ENCODE measurements at regions not wholly inside any gene's neighbourhood (a gene's known extent, or its start where the extent isn't known, plus 50 kb on each side); places are given as distances from the start of the nearest gene placed in this dataset.

GRCh38 chr9:86487838-86488233, 133.6 kb upstream of the TUT7 start:
- no peak overlapping the region for H3K4me3 ChIP-seq (ENCODE audit: control extremely low read depth in 1 of 5, extremely low read depth in 1 of 5, insufficient read depth in 1 of 5, low read depth in 2 of 5, low read length in 4 of 5)
- H3K4me1 ChIP-seq (ENCODE audit: control insufficient read depth in 2 of 2, insufficient read depth in 2 of 2, low read length in 2 of 2), result no peaks in the 10 kb centered on the region
- no peak overlapping the region for H3K4me2 ChIP-seq (replicated peaks; ENCODE audit: low read depth, low read length, poor library complexity, severe bottlenecking)
- 100% methylated on average over 2 of the region's 2 CpGs for WGBS (ENCODE audit: insufficient coverage)
- no peak for DNase-seq
- no peaks in the 10 kb centered on the region for H4K20me1 ChIP-seq (ENCODE audit: control insufficient read depth, insufficient read depth, low read length, poor library complexity, severe bottlenecking)
- H3K4me1 Mint-ChIP-seq, result peaks cover 4% of the 10 kb centered on the region
- ChIA-PET POLR2A (no interaction called here), CTCF (interaction anchor here (1.3 kb wide), 1 partner anchor 838 kb away, joined by 4 read pairs; no protein-coding TSS in a partner anchor)
- TF ChIP-seq EZH2 (IDR thresholded peaks at IDR 0.05; ENCODE audit: borderline replicate concordance, insufficient read depth, low read depth, low read length, poor library complexity, severe bottlenecking) (no peak), CTCF (IDR thresholded peaks at IDR 0.05) (no peak)
- no peaks in the 10 kb centered on the region for H3K27me3 ChIP-seq (replicated peaks in 1 of 4; ENCODE audit: control extremely low read depth in 1 of 4, control insufficient read depth in 3 of 4, insufficient read depth in 4 of 4, low read length in 3 of 4)
- H3K9ac ChIP-seq (ENCODE audit: low read length), result no peak overlapping the region
- no peak overlapping the region for H2AFZ ChIP-seq (ENCODE audit: insufficient read depth, low read depth, low read length, poor library complexity, severe bottlenecking)
- no peaks in the 10 kb centered on the region for H3K27me3 Mint-ChIP-seq
- intact Hi-C loops (cut with micrococcal nuclease), result loop anchor here (5.0 kb wide), 1 partner anchor 834 kb away; no protein-coding TSS in a partner anchor
- no peak overlapping the region for H3K27ac ChIP-seq (ENCODE audit: low read length in 2 of 2)
- H3K9me3 ChIP-seq (ENCODE audit: control extremely low read depth in 1 of 3, control insufficient read depth in 2 of 3, insufficient read depth in 1 of 3, low read length in 2 of 3), result no peaks in the 10 kb centered on the region
- no peak overlapping the region for H3K27ac Mint-ChIP-seq
- no peaks in the 10 kb centered on the region for H3K36me3 ChIP-seq (replicated peaks in 1 of 2; ENCODE audit: control extremely low read depth in 1 of 2, control insufficient read depth in 1 of 2, extremely low read depth in 1 of 2, insufficient read depth in 2 of 2, low read length in 1 of 2)
- no peak for ATAC-seq (ENCODE audit: low read depth)
- no peaks in the 10 kb centered on the region for H3K79me2 ChIP-seq (ENCODE audit: control insufficient read depth, insufficient read depth, low read length)
- no peak overlapping the region for H3K4me3 Mint-ChIP-seq
- no peaks in the 10 kb centered on the region for H3K9me3 Mint-ChIP-seq (ENCODE audit: insufficient read depth)

DNA sequence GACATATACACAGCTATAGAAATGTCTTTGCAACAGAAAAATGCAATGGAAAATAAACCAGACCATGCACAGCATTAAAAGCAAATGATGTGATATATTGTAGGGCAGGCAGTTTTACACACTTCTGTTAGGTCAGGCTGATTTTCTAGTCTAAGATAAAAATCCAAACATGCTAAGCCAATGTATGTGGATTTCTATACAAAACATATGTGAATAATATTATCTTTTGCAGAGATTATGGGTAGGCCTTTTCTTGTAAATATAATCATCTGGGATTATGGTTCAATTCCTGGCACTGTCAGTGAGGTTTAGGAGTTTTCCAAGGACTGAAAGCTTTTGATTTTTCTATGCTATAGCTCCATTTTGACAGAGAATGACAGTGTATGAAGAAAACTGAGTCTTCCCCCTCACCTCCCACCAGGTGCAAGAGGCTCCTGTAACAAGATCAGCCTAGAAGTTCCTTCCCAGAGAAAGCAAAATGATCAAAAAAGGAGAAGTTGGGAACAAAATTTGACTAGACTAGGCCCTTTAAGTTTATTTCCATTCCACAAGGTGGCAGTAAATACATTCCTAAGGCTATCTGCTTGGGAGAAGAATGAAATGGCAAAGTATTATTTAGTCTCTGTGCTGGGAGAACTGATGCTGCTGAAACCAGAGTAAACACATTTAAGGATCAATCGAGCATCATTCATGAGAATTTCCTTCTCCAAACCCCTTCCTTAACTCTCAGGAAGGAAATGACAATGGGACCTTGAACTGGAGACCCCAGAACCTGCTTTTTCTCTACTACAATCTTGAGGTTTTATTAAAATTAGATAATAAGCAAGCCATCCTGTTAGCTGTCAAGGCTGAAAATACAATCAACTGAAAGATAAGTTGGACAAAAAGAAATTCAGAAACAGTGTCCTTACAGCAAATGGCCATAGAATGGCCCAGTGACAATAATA, 133.0 kb upstream of the TUT7 start:
- H3K27ac ChIP-seq (ENCODE audit: low read length in 2 of 2), result no peak overlapping the region
- Mint-ChIP-seq H3K27me3 (no peaks in the 10 kb centered on the region), H3K4me1 (peaks cover 4% of the 10 kb centered on the region), H3K9me3 (ENCODE audit: insufficient read depth) (no peaks in the 10 kb centered on the region), H3K4me3 (no peak overlapping the region), H3K27ac (no peak overlapping the region)
- ChIA-PET CTCF (interaction anchor here (1.1 to 1.4 kb wide), 3 partner anchors 667 to 838 kb away, joined by 3 to 4 read pairs (median 4); no protein-coding TSS in a partner anchor), POLR2A (no interaction called here)
- H3K4me3 ChIP-seq (ENCODE audit: control extremely low read depth in 1 of 5, extremely low read depth in 1 of 5, insufficient read depth in 1 of 5, low read depth in 2 of 5, low read length in 4 of 5), result no peak overlapping the region
- peak; percentile 27 for TF ChIP-seq CTCF (IDR thresholded peaks at IDR 0.05)
- TF ChIP-seq EZH2 (IDR thresholded peaks at IDR 0.05; ENCODE audit: borderline replicate concordance, insufficient read depth, low read depth, low read length, poor library complexity, severe bottlenecking), result no peak
- no CpG with 5 or more reads among the region's 1 CpG for WGBS (ENCODE audit: insufficient coverage)
- H3K4me2 ChIP-seq (replicated peaks; ENCODE audit: low read depth, low read length, poor library complexity, severe bottlenecking), result no peak overlapping the region
- no peaks in the 10 kb centered on the region for H3K4me1 ChIP-seq (ENCODE audit: control insufficient read depth in 2 of 2, insufficient read depth in 2 of 2, low read length in 2 of 2)
- intact Hi-C loops (cut with micrococcal nuclease), result loop anchor here (5.0 kb wide), 1 partner anchor 835 kb away; no protein-coding TSS in a partner anchor
- DNase-seq, result peak; percentile 8
- no peaks in the 10 kb centered on the region for H3K9me3 ChIP-seq (ENCODE audit: control extremely low read depth in 1 of 3, control insufficient read depth in 2 of 3, insufficient read depth in 1 of 3, low read length in 2 of 3)
- no peaks in the 10 kb centered on the region for H3K79me2 ChIP-seq (ENCODE audit: control insufficient read depth, insufficient read depth, low read length)
- H3K36me3 ChIP-seq (replicated peaks in 1 of 2; ENCODE audit: control extremely low read depth in 1 of 2, control insufficient read depth in 1 of 2, extremely low read depth in 1 of 2, insufficient read depth in 2 of 2, low read length in 1 of 2), result no peaks in the 10 kb centered on the region
- H3K9ac ChIP-seq (ENCODE audit: low read length), result no peak overlapping the region
- no peaks in the 10 kb centered on the region for H4K20me1 ChIP-seq (ENCODE audit: control insufficient read depth, insufficient read depth, low read length, poor library complexity, severe bottlenecking)
- no peak for ATAC-seq (ENCODE audit: low read depth)
- no peak overlapping the region for H2AFZ ChIP-seq (ENCODE audit: insufficient read depth, low read depth, low read length, poor library complexity, severe bottlenecking)
- H3K27me3 ChIP-seq (replicated peaks in 1 of 4; ENCODE audit: control extremely low read depth in 1 of 4, control insufficient read depth in 3 of 4, insufficient read depth in 4 of 4, low read length in 3 of 4), result no peaks in the 10 kb centered on the region
